ENCODE measurements at regions not wholly inside any gene's neighbourhood (a gene's known extent, or its start where the extent isn't known, plus 50 kb on each side); places are given as distances from the start of the nearest gene placed in this dataset.

- intact Hi-C loops (cut with DNase I), result no loop called here
- no peak for TF ChIP-seq POLR2A (IDR thresholded peaks at IDR 0.05)
- TF ChIP-seq, protein P1, sequence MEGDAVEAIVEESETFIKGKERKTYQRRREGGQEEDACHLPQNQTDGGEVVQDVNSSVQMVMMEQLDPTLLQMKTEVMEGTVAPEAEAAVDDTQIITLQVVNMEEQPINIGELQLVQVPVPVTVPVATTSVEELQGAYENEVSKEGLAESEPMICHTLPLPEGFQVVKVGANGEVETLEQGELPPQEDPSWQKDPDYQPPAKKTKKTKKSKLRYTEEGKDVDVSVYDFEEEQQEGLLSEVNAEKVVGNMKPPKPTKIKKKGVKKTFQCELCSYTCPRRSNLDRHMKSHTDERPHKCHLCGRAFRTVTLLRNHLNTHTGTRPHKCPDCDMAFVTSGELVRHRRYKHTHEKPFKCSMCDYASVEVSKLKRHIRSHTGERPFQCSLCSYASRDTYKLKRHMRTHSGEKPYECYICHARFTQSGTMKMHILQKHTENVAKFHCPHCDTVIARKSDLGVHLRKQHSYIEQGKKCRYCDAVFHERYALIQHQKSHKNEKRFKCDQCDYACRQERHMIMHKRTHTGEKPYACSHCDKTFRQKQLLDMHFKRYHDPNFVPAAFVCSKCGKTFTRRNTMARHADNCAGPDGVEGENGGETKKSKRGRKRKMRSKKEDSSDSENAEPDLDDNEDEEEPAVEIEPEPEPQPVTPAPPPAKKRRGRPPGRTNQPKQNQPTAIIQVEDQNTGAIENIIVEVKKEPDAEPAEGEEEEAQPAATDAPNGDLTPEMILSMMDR (IDR thresholded peaks at IDR 0.05), result no peak
- DNase-seq, result no peak
- H3K27me3 ChIP-seq, result no peaks in the 10 kb centered on the region
- H3K36me3 ChIP-seq, result no peaks in the 10 kb centered on the region
- no peak for ATAC-seq
- WGBS (ENCODE audit: insufficient coverage, low coverage, low lambda C conversion rate, missing lambda C conversion rate), result 90% methylated on average over 4 of the region's 4 CpGs
- H3K27ac ChIP-seq, result no peak overlapping the region
- H3K4me3 ChIP-seq, result no peak overlapping the region
- H3K4me1 ChIP-seq, result no peaks in the 10 kb centered on the region
- no peaks in the 10 kb centered on the region for H3K9me3 ChIP-seq
These were observed 73.5 kb upstream of the SPTBN1 start for GRCh38 chr2:54382601-54383000.

GRCh38 chr2:54384301-54385203 lies 71.6 kb upstream of the SPTBN1 start:
- Histone ChIP-seq H3K9me3 (no peaks in the 10 kb centered on the region), H3K36me3 (no peaks in the 10 kb centered on the region), H3K27ac (no peak overlapping the region), H3K27me3 (no peaks in the 10 kb centered on the region), H3K4me1 (no peaks in the 10 kb centered on the region), H3K4me3 (no peak overlapping the region)
- intact Hi-C loops (cut with DNase I), result no loop called here
- DNase-seq (no peak), ATAC-seq (no peak)
- 64% methylated on average over 11 of the region's 11 CpGs for WGBS (ENCODE audit: insufficient coverage, low coverage, low lambda C conversion rate, missing lambda C conversion rate)
- TF ChIP-seq, protein P1 (IDR thresholded peaks at IDR 0.05), result no peak
- TF ChIP-seq POLR2A (IDR thresholded peaks at IDR 0.05), result no peak

DNA sequence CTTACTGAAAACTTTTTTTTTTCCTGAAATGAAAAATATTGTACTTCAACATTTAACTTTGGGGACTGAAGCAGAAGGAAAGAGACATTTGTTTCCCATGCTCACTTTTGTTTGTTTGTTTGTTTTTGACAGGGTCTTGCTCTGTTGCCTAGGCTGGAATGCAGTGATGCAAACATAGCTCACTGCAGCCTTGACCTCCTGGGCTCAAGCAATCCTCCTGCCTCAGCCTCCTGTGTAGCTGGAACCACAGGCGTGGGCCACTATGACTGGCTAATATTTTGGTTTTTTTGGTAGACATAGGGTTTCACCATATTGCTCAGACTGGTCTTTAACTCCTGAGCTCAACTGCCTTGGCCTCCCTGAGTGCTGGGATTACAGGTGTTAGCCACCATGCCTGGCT lies 70.9 kb upstream of the SPTBN1 start:
- ATAC-seq, result no peak

DNA sequence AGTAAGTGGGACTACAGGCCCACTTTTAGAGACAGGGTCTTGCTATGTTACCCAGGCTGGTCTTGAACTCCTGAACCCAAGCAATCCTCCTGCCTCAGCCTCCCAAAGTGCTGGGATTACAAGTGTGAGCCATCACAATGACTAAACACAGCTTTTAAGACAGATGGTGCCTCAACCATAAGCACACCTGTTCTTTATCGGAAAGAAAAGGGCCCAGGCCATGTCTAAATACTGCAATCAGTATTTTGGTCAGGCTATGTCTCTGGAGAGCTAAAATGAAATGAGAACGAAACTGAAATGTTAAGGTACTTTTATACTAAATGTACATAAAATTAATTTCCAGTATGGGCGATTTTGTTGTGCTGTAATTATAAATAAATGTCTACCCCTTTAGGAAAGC lies 69.5 kb upstream of the SPTBN1 start:
- ATAC-seq (no peak), DNase-seq (no peak)
- no peaks in the 10 kb centered on the region for H3K4me1 ChIP-seq
- no peaks in the 10 kb centered on the region for H3K27me3 ChIP-seq
- TF ChIP-seq, protein P1 (IDR thresholded peaks at IDR 0.05), result no peak
- TF ChIP-seq POLR2A (IDR thresholded peaks at IDR 0.05), result no peak
- WGBS (ENCODE audit: insufficient coverage, low coverage, low lambda C conversion rate, missing lambda C conversion rate), result 74% methylated on average over 3 of the region's 3 CpGs
- H3K9me3 ChIP-seq, result no peaks in the 10 kb centered on the region
- intact Hi-C loops (cut with DNase I), result no loop called here
- no peak overlapping the region for H3K4me3 ChIP-seq
- H3K27ac ChIP-seq, result no peak overlapping the region
- H3K36me3 ChIP-seq, result no peaks in the 10 kb centered on the region

More for the DNA sequence above, 70.9 kb upstream of the SPTBN1 start:
- Histone ChIP-seq H3K36me3 (no peaks in the 10 kb centered on the region), H3K9me3 (no peaks in the 10 kb centered on the region), H3K27me3 (no peaks in the 10 kb centered on the region), H3K4me3 (no peak overlapping the region), H3K4me1 (no peaks in the 10 kb centered on the region), H3K27ac (no peak overlapping the region)
- WGBS (ENCODE audit: insufficient coverage, low coverage, low lambda C conversion rate, missing lambda C conversion rate), result no CpG with 5 or more reads among the region's 1 CpG
- intact Hi-C loops (cut with DNase I), result no loop called here
- DNase-seq, result no peak
- no peak for TF ChIP-seq POLR2A (IDR thresholded peaks at IDR 0.05)
- TF ChIP-seq, protein P1 (IDR thresholded peaks at IDR 0.05), result no peak
